ENCODE measurements at regions not wholly inside any gene's neighbourhood (a gene's known extent, or its start where the extent isn't known, plus 50 kb on each side); places are given as distances from the start of the nearest gene placed in this dataset.

- Mint-ChIP-seq H3K27me3 (no peaks in the 10 kb centered on the region), H3K4me3 (no peak overlapping the region), H3K36me3 (no peaks in the 10 kb centered on the region), H3K4me1 (no peaks in the 10 kb centered on the region), H3K27ac (no peak overlapping the region), H3K9me3 (peaks cover 3 to 16% (median 8%) of the 10 kb centered on the region in 5 donors)
- Histone ChIP-seq H3K4me3 (ENCODE audit: low read length) (no peak overlapping the region), H3K36me3 (ENCODE audit: insufficient read depth, low read length) (no peaks in the 10 kb centered on the region), H3K4me1 (ENCODE audit: insufficient read depth, low read length) (no peaks in the 10 kb centered on the region), H3K9me3 (ENCODE audit: low read length) (peaks cover 2% of the 10 kb centered on the region), H3K27ac (ENCODE audit: low read depth, low read length) (no peak overlapping the region), H3K27me3 (ENCODE audit: insufficient read depth, low read length, poor library complexity, severe bottlenecking) (no peaks in the 10 kb centered on the region)
- no peak for DNase-seq
- ChIA-PET CTCF (no interaction called here), POLR2A (no interaction called here)
Measured at GRCh38 chr7:85290269-85290668, 103.4 kb upstream of the SEMA3D start.

- H3K4me1 Mint-ChIP-seq: no peaks in the 10 kb centered on the region
- H3K36me3 Mint-ChIP-seq: no peaks in the 10 kb centered on the region
- ChIA-PET CTCF (no interaction called here), POLR2A (no interaction called here)
- H3K36me3 ChIP-seq (ENCODE audit: insufficient read depth, low read length): no peaks in the 10 kb centered on the region
- H3K4me1 ChIP-seq (ENCODE audit: insufficient read depth, low read length): no peaks in the 10 kb centered on the region
- no peaks in the 10 kb centered on the region for H3K27me3 ChIP-seq (ENCODE audit: insufficient read depth, low read length, poor library complexity, severe bottlenecking)
- no peak overlapping the region for H3K4me3 Mint-ChIP-seq
- H3K9me3 ChIP-seq (ENCODE audit: low read length): no peaks in the 10 kb centered on the region
- DNase-seq: no peak
- H3K27ac ChIP-seq (ENCODE audit: low read depth, low read length): no peak overlapping the region
- no peak overlapping the region for H3K27ac Mint-ChIP-seq
- no peak overlapping the region for H3K4me3 ChIP-seq (ENCODE audit: low read length)
- peaks cover 3 to 14% (median 8%) of the 10 kb centered on the region in 5 donors for H3K9me3 Mint-ChIP-seq
- no peaks in the 10 kb centered on the region for H3K27me3 Mint-ChIP-seq
Measured at GRCh38 chr7:85289279-85289678, 102.4 kb upstream of the SEMA3D start.

GRCh38 chr7:85287106-85287825, 100.4 kb upstream of the SEMA3D start:
- CTCF ChIA-PET: no interaction called here
- no peaks in the 10 kb centered on the region for H3K27me3 Mint-ChIP-seq
- H3K36me3 Mint-ChIP-seq: no peaks in the 10 kb centered on the region
- DNase-seq: no peak
- H3K9me3 Mint-ChIP-seq: peaks cover 3 to 13% (median 8%) of the 10 kb centered on the region in 5 donors
- Histone ChIP-seq H3K27ac (ENCODE audit: low read depth, low read length) (no peak overlapping the region), H3K27me3 (ENCODE audit: insufficient read depth, low read length, poor library complexity, severe bottlenecking) (no peaks in the 10 kb centered on the region), H3K9me3 (ENCODE audit: low read length) (no peaks in the 10 kb centered on the region), H3K4me3 (ENCODE audit: low read length) (no peak overlapping the region), H3K4me1 (ENCODE audit: insufficient read depth, low read length) (no peaks in the 10 kb centered on the region), H3K36me3 (ENCODE audit: insufficient read depth, low read length) (no peaks in the 10 kb centered on the region)
- POLR2A ChIA-PET: no interaction called here
- H3K4me3 Mint-ChIP-seq: no peak overlapping the region
- no peak overlapping the region for H3K27ac Mint-ChIP-seq
- H3K4me1 Mint-ChIP-seq: no peaks in the 10 kb centered on the region

- Histone ChIP-seq H3K27me3 (ENCODE audit: insufficient read depth, low read length, poor library complexity, severe bottlenecking) (no peaks in the 10 kb centered on the region), H3K9me3 (ENCODE audit: low read length) (no peaks in the 10 kb centered on the region), H3K27ac (ENCODE audit: low read depth, low read length) (no peak overlapping the region), H3K4me1 (ENCODE audit: insufficient read depth, low read length) (no peaks in the 10 kb centered on the region), H3K4me3 (ENCODE audit: low read length) (no peak overlapping the region), H3K36me3 (ENCODE audit: insufficient read depth, low read length) (no peaks in the 10 kb centered on the region)
- ChIA-PET POLR2A (no interaction called here), CTCF (no interaction called here)
- Mint-ChIP-seq H3K4me3 (no peak overlapping the region), H3K27ac (no peak overlapping the region), H3K4me1 (no peaks in the 10 kb centered on the region), H3K36me3 (no peaks in the 10 kb centered on the region), H3K27me3 (no peaks in the 10 kb centered on the region), H3K9me3 (peaks cover 3 to 13% (median 8%) of the 10 kb centered on the region in 5 donors)
- no peak for DNase-seq
Measured at GRCh38 chr7:85286446-85286845, 99.6 kb upstream of the SEMA3D start.

- Mint-ChIP-seq H3K36me3 (no peaks in the 10 kb centered on the region), H3K27me3 (no peaks in the 10 kb centered on the region), H3K27ac (no peak overlapping the region), H3K4me3 (no peak overlapping the region), H3K9me3 (peaks cover 3 to 14% (median 8%) of the 10 kb centered on the region in 5 donors), H3K4me1 (no peaks in the 10 kb centered on the region)
- H3K9me3 ChIP-seq (ENCODE audit: low read length): no peaks in the 10 kb centered on the region
- ChIA-PET CTCF (no interaction called here), POLR2A (no interaction called here)
- H3K4me1 ChIP-seq (ENCODE audit: insufficient read depth, low read length): no peaks in the 10 kb centered on the region
- H3K36me3 ChIP-seq (ENCODE audit: insufficient read depth, low read length): no peaks in the 10 kb centered on the region
- DNase-seq: no peak
- H3K27ac ChIP-seq (ENCODE audit: low read depth, low read length): no peak overlapping the region
- H3K4me3 ChIP-seq (ENCODE audit: low read length): no peak overlapping the region
- no peaks in the 10 kb centered on the region for H3K27me3 ChIP-seq (ENCODE audit: insufficient read depth, low read length, poor library complexity, severe bottlenecking)
Measured at GRCh38 chr7:85285527-85285926, 98.7 kb upstream of the SEMA3D start.

GRCh38 chr7:85275204-85275603, 88.3 kb upstream of the SEMA3D start:
- no peak overlapping the region for H3K4me3 Mint-ChIP-seq
- no peaks in the 10 kb centered on the region for H3K27me3 ChIP-seq (ENCODE audit: insufficient read depth, low read length, poor library complexity, severe bottlenecking)

GRCh38 chr7:85274454-85274853, 87.6 kb upstream of the SEMA3D start:
- POLR2A ChIA-PET: no interaction called here
- Mint-ChIP-seq H3K4me3 (no peak overlapping the region), H3K36me3 (no peaks in the 10 kb centered on the region), H3K27me3 (no peaks in the 10 kb centered on the region), H3K4me1 (no peaks in the 10 kb centered on the region), H3K27ac (no peak overlapping the region), H3K9me3 (peaks cover 5 to 14% (median 13%) of the 10 kb centered on the region in 5 donors)
- Histone ChIP-seq H3K36me3 (ENCODE audit: insufficient read depth, low read length) (no peaks in the 10 kb centered on the region), H3K9me3 (ENCODE audit: low read length) (no peaks in the 10 kb centered on the region), H3K4me3 (ENCODE audit: low read length) (no peak overlapping the region), H3K4me1 (ENCODE audit: insufficient read depth, low read length) (no peaks in the 10 kb centered on the region), H3K27ac (ENCODE audit: low read depth, low read length) (no peak overlapping the region), H3K27me3 (ENCODE audit: insufficient read depth, low read length, poor library complexity, severe bottlenecking) (no peaks in the 10 kb centered on the region)
- no peak for DNase-seq
- CTCF ChIA-PET: no interaction called here

More at GRCh38 chr7:85275204-85275603, 88.3 kb upstream of the SEMA3D start:
- H3K27ac ChIP-seq (ENCODE audit: low read depth, low read length): no peak overlapping the region
- no peak overlapping the region for H3K27ac Mint-ChIP-seq
- no peaks in the 10 kb centered on the region for H3K4me1 ChIP-seq (ENCODE audit: insufficient read depth, low read length)
- no peaks in the 10 kb centered on the region for H3K27me3 Mint-ChIP-seq
- no peak for DNase-seq
- H3K36me3 ChIP-seq (ENCODE audit: insufficient read depth, low read length): no peaks in the 10 kb centered on the region
- no peak overlapping the region for H3K4me3 ChIP-seq (ENCODE audit: low read length)
- no peaks in the 10 kb centered on the region for H3K9me3 ChIP-seq (ENCODE audit: low read length)
- no peaks in the 10 kb centered on the region for H3K4me1 Mint-ChIP-seq
- POLR2A ChIA-PET: no interaction called here
- H3K36me3 Mint-ChIP-seq: no peaks in the 10 kb centered on the region
- H3K9me3 Mint-ChIP-seq: peaks cover 5 to 14% (median 13%) of the 10 kb centered on the region in 5 donors
- CTCF ChIA-PET: no interaction called here

GRCh38 chr7:85262891-85263290, 76.0 kb upstream of the SEMA3D start:
- H3K4me1 ChIP-seq (ENCODE audit: insufficient read depth, low read length): no peaks in the 10 kb centered on the region
- no peaks in the 10 kb centered on the region for H3K36me3 ChIP-seq (ENCODE audit: insufficient read depth, low read length)
- H3K36me3 Mint-ChIP-seq: no peaks in the 10 kb centered on the region
- H3K4me3 ChIP-seq (ENCODE audit: low read length): no peak overlapping the region
- DNase-seq: no peak
- no peak overlapping the region for H3K27ac ChIP-seq (ENCODE audit: low read depth, low read length)
- no peak overlapping the region for H3K4me3 Mint-ChIP-seq
- H3K27me3 Mint-ChIP-seq: no peaks in the 10 kb centered on the region
- H3K27me3 ChIP-seq (ENCODE audit: insufficient read depth, low read length, poor library complexity, severe bottlenecking): no peaks in the 10 kb centered on the region
- POLR2A ChIA-PET: no interaction called here
- no peaks in the 10 kb centered on the region for H3K9me3 ChIP-seq (ENCODE audit: low read length)
- H3K4me1 Mint-ChIP-seq: no peaks in the 10 kb centered on the region
- peaks cover 5 to 33% (median 15%) of the 10 kb centered on the region in 5 donors for H3K9me3 Mint-ChIP-seq
- no peak overlapping the region for H3K27ac Mint-ChIP-seq
- CTCF ChIA-PET: no interaction called here
